GM19351 (cell line): ENCODE measurements at regions not wholly inside any gene's neighbourhood (a gene's known extent, or its start where the extent isn't known, plus 50 kb on each side); places are given as distances from the start of the nearest gene placed in this dataset.
"Not testable (repeated sequence)": the region's sequence is repeated elsewhere in the genome, so short reads cannot be mapped to it uniquely, and the experiment has no call there.

Experiments
- ATAC-seq: cut with Tn5 transposase; IDR thresholded peaks from one replicate; pipeline ENCODE4 v1.9.1; 2021; ENCODE audit warnings: mild to moderate bottlenecking, moderate library complexity; ENCODE audit not compliant: unreplicated experiment

- ATAC-seq: not testable (repeated sequence)
Observed at GRCh38 chr2:87424763-87425154, 323.1 kb upstream of the PLGLB2 start.

- not testable (repeated sequence) for ATAC-seq
Observed at GRCh38 chr2:87425191-87425590, 322.7 kb upstream of the PLGLB2 start.

GRCh38 chr2:87425717-87426116 lies 322.2 kb upstream of the PLGLB2 start:
- not testable (repeated sequence) for ATAC-seq

- not testable (repeated sequence) for ATAC-seq
Observed at GRCh38 chr2:87428452-87429130, 319.3 kb upstream of the PLGLB2 start.

GRCh38 chr2:87429206-87429930 lies 318.5 kb upstream of the PLGLB2 start:
- ATAC-seq: not testable (repeated sequence)

GRCh38 chr2:87429931-87430275 lies 318.0 kb upstream of the PLGLB2 start:
- ATAC-seq: not testable (repeated sequence)

- not testable (repeated sequence) for ATAC-seq
Observed at GRCh38 chr2:87431051-87431450, 316.8 kb upstream of the PLGLB2 start.

- not testable (repeated sequence) for ATAC-seq
Observed at GRCh38 chr2:87432711-87433453, 315.0 kb upstream of the PLGLB2 start.

- ATAC-seq: not testable (repeated sequence)
Observed at GRCh38 chr2:87436007-87436406, 311.9 kb upstream of the PLGLB2 start.

GRCh38 chr2:87437701-87438260 lies 310.1 kb upstream of the PLGLB2 start:
- ATAC-seq: not testable (repeated sequence)

- not testable (repeated sequence) for ATAC-seq
Observed at GRCh38 chr2:87438780-87439454, 309.0 kb upstream of the PLGLB2 start.

GRCh38 chr2:87439617-87440204 lies 308.2 kb upstream of the PLGLB2 start:
- not testable (repeated sequence) for ATAC-seq

GRCh38 chr2:87440650-87441049 lies 307.2 kb upstream of the PLGLB2 start:
- ATAC-seq: not testable (repeated sequence)

GRCh38 chr2:87441375-87441774 lies 306.5 kb upstream of the PLGLB2 start:
- ATAC-seq: not testable (repeated sequence)

- peak; percentile 97 for ATAC-seq
Observed at GRCh38 chr2:87442983-87443577, 304.8 kb upstream of the PLGLB2 start.

- ATAC-seq: not testable (repeated sequence)
Observed at GRCh38 chr2:87444951-87445350, 302.9 kb upstream of the PLGLB2 start.

GRCh38 chr2:87445613-87446312 lies 302.1 kb upstream of the PLGLB2 start:
- ATAC-seq: not testable (repeated sequence)

- not testable (repeated sequence) for ATAC-seq
Observed at GRCh38 chr2:87446313-87446696, 301.6 kb upstream of the PLGLB2 start.

GRCh38 chr2:87449462-87449980 lies 298.4 kb upstream of the PLGLB2 start:
- ATAC-seq: not testable (repeated sequence)
